Psoas muscle (tissue), 7 donors: ENCODE measurements at regions not wholly inside any gene's neighbourhood (a gene's known extent, or its start where the extent isn't known, plus 50 kb on each side); places are given as distances from the start of the nearest gene placed in this dataset.

Experiments used
- ATAC-seq, 4 donors: fragments of 200-7000 bp; cut with Tn5 transposase; one replicate each; pipeline ENCODE4 v1.9.1; 2020; ENCODE audit warnings: moderate library complexity in 3 of 4, mild to moderate bottlenecking in 2 of 4
- DNase-seq, 2 donors: peaks; one replicate each; pipeline ENCODE4 v3.0.0-alpha.2; 2020
- H3K27ac ChIP-seq: fragments of 200-600 bp; one replicate; pipeline ENCODE4 v1.8.0; 2022
- H3K27me3 ChIP-seq, 3 donors: fragments of 200-600 bp in 1 of 3; one replicate each; pipeline versions ENCODE4 v1.6.1 to v1.8.0; 2013 to 2022; ENCODE audit warnings: low read length in 2 of 3, mild to moderate bottlenecking in 2 of 3, moderate library complexity in 1 of 3; ENCODE audit not compliant: insufficient read depth in 3 of 3
- H3K36me3 ChIP-seq, 2 donors: fragments of 200-600 bp in 1 of 2; one replicate each; pipeline versions ENCODE4 v1.6.1 to v1.8.0; 2013 to 2022; ENCODE audit warnings: low read depth in 1 of 2, mild to moderate bottlenecking in 1 of 2, moderate library complexity in 1 of 2; ENCODE audit not compliant: insufficient read depth in 1 of 2
- H3K4me1 ChIP-seq: fragments of 200-600 bp; one replicate; pipeline ENCODE4 v1.8.0; 2022
- H3K4me3 ChIP-seq: fragments of 200-600 bp; one replicate; pipeline ENCODE4 v1.8.0; 2022; ENCODE audit warnings: mild to moderate bottlenecking
- H3K9me3 ChIP-seq: fragments of 200-600 bp; one replicate; pipeline ENCODE4 v1.8.0; 2022
- WGBS, 3 donors: extraction: QIAGEN DNeasy Blood & Tissue Kit; methylation state at CpG; one replicate each; pipeline versions ENCODE4 v1.1.6 to v1.1.7; 2013; 5-methylcytosine and 5-hydroxymethylcytosine counted together
- intact Hi-C, 2 donors: fragments of 100-400 bp; cut with DNase I; formaldehyde crosslinking; loops; one replicate each; pipeline versions ENCODE4 v1.11.0 to v1.14.2; 2022
- TF ChIP-seq, protein P1 (sequence below): fragments of 200-600 bp; IDR thresholded peaks from one replicate; pipeline ENCODE4 v1.8.0; 2022; ENCODE audit warnings: antibody characterized with exemption
- donor health status: healthy with polysubstance abuse.
- donor health status: DM: no; HTN: no; CAD: no; lungs with moderate emphysema.
- donor health status: Bipolar disorder and iron deficiency.
- donor health status: healthy.
- donor health status: DM: yes; HTN: yes; CAD: no.
- donor health status: DM: no; HTN: no; CAD: no.
- donor health status: DM: yes; HTN: yes; CAD: no.

DNA sequence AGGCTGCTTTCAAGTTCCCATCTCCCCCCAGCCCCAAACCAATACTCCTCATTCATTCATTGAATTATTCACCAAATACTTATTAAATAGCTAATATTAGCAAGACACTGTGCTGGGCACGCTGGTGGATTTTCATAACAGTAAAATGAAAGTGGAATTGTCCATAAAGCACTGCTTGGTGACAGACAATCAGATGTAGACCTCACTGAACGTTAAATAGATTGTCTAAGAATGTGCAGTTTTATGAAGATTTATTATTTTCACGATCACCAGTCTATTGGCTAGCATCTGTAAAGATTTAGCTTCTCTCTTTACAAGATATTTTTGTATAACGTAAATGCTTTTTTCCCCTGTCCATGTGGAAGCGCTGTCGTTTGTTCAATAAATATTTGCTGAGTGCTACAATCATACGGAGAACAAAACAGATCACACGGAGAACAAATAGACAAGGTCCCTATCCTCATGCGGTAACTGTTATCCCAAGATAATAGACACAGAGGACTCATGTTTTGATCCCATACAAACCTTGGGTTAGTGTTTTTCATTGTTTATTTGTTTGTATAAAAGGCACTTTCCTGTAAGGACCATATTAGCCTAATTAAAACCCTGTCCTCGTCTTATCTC lies 397.6 kb downstream of the BCAT1 start:
- Histone ChIP-seq H3K27me3 (peaks cover 0 to 4% (median 0%) of the 10 kb centered on the region in 3 donors), H3K4me3 (peak overlapping the region; percentile 34), H3K4me1 (no peaks in the 10 kb centered on the region), H3K36me3 (no peaks in the 10 kb centered on the region), H3K27ac (no peak overlapping the region), H3K9me3 (no peaks in the 10 kb centered on the region)
- TF ChIP-seq, protein P1, sequence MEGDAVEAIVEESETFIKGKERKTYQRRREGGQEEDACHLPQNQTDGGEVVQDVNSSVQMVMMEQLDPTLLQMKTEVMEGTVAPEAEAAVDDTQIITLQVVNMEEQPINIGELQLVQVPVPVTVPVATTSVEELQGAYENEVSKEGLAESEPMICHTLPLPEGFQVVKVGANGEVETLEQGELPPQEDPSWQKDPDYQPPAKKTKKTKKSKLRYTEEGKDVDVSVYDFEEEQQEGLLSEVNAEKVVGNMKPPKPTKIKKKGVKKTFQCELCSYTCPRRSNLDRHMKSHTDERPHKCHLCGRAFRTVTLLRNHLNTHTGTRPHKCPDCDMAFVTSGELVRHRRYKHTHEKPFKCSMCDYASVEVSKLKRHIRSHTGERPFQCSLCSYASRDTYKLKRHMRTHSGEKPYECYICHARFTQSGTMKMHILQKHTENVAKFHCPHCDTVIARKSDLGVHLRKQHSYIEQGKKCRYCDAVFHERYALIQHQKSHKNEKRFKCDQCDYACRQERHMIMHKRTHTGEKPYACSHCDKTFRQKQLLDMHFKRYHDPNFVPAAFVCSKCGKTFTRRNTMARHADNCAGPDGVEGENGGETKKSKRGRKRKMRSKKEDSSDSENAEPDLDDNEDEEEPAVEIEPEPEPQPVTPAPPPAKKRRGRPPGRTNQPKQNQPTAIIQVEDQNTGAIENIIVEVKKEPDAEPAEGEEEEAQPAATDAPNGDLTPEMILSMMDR: no peak
- WGBS, 3 donors: 49 to 51% (median 51%) methylated on average over 10 of the region's 10 CpGs
- no peak for ATAC-seq
- DNase-seq: no peak
- intact Hi-C loops: no loop called here

DNA sequence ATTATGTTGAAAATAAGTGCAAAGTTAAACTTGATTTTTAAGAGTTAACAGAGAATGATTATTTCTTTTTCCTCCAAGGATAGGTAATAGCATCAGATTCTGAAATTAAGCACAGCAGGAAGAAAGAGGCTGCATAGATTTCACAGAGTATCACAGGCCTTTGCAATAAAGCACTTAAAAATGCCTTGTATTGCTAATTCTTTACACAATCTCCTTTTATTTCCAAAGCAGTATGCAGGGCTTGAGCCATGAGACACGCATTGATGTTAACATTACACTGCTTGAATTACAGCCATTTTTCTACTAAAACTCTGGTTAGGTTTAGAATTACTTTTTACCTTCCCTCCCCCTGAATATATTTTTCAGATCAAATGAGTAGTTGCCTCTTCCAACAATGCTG lies 398.3 kb downstream of the BCAT1 start:
- intact Hi-C loops: no loop called here
- TF ChIP-seq, protein P1: no peak
- DNase-seq (no peak), ATAC-seq (no peak)
- Histone ChIP-seq H3K36me3 (no peaks in the 10 kb centered on the region), H3K27me3 (peaks cover 0 to 4% (median 0%) of the 10 kb centered on the region in 3 donors), H3K9me3 (no peaks in the 10 kb centered on the region), H3K4me3 (peak overlapping the region; percentile 34), H3K27ac (no peak overlapping the region), H3K4me1 (no peaks in the 10 kb centered on the region)
- WGBS, 3 donors: 47 to 59% (median 51%) methylated on average over 1 of the region's 1 CpG

- H3K27me3 ChIP-seq: peaks cover 0 to 4% (median 0%) of the 10 kb centered on the region in 3 donors
- H3K27ac ChIP-seq: no peak overlapping the region
- intact Hi-C loops: no loop called here
- no peak for ATAC-seq
- H3K4me1 ChIP-seq: no peaks in the 10 kb centered on the region
- H3K36me3 ChIP-seq: no peaks in the 10 kb centered on the region
- TF ChIP-seq, protein P1: no peak
- no peaks in the 10 kb centered on the region for H3K9me3 ChIP-seq
- DNase-seq: no peak
- WGBS, 3 donors: 88 to 96% (median 95%) methylated on average over 2 of the region's 2 CpGs
- H3K4me3 ChIP-seq: no peak overlapping the region
Observed at GRCh38 chr12:24546661-24547060, 402.2 kb downstream of the BCAT1 start.

DNA sequence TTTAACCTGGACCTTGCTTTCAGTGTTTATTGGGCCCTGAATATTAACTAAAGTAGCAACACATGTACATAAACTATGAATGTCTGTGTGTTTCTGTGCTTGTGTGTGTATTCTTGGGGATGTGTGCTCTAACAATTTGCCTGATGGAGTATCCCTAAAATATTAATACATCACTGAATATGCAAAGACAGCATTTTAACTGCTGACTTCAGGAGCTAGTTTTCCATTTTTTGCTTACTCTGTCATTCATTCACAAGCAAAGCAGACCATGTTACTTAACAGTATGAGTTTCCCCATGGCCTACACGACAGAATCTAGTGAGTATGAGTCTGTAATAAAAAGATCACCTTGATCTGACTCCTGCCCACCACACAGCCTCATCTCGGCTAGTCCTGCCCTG lies 402.8 kb downstream of the BCAT1 start:
- Histone ChIP-seq H3K4me1 (no peaks in the 10 kb centered on the region), H3K4me3 (no peak overlapping the region), H3K36me3 (no peaks in the 10 kb centered on the region), H3K9me3 (no peaks in the 10 kb centered on the region), H3K27me3 (peaks cover 0 to 4% (median 0%) of the 10 kb centered on the region in 3 donors), H3K27ac (no peak overlapping the region)
- WGBS, 3 donors: 78 to 90% (median 84%) methylated on average over 2 of the region's 2 CpGs
- TF ChIP-seq, protein P1: no peak
- ATAC-seq (no peak), DNase-seq (no peak)
- intact Hi-C loops: no loop called here

DNA sequence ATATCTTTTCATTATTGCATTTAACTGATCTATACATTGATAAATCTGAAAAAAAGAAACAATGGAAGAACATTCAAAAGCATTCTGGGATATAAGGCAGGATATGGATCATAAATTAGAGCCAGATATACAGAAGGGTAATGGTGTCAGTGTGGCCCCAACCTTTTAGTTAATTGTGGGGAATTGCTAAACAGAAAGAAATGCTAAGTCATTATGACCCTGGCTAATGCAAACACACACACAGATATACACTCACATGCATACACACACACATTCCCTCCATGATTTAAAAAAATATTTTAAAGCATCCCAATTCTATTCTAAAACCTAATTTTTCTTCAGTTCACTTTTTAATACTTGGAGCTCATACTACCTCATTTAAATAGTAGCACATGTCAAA lies 404.5 kb downstream of the BCAT1 start:
- DNase-seq: no peak
- no peaks in the 10 kb centered on the region for H3K9me3 ChIP-seq
- no peak overlapping the region for H3K27ac ChIP-seq
- no peaks in the 10 kb centered on the region for H3K36me3 ChIP-seq
- no peak overlapping the region for H3K4me3 ChIP-seq
- no peak for ATAC-seq
- no peaks in the 10 kb centered on the region for H3K4me1 ChIP-seq
- TF ChIP-seq, protein P1: no peak
- H3K27me3 ChIP-seq: peaks cover 0 to 4% (median 0%) of the 10 kb centered on the region in 3 donors
- intact Hi-C loops: no loop called here
